HG03575 (cell line): ENCODE measurements at regions not wholly inside any gene's neighbourhood (a gene's known extent, or its start where the extent isn't known, plus 50 kb on each side); places are given as distances from the start of the nearest gene placed in this dataset.
"Not testable (repeated sequence)": the region's sequence is repeated elsewhere in the genome, so short reads cannot be mapped to it uniquely, and the experiment has no call there.

Experiments used
- ATAC-seq: cut with Tn5 transposase; IDR thresholded peaks from one replicate; pipeline ENCODE4 v1.9.1; 2021; ENCODE audit not compliant: unreplicated experiment, insufficient number of reproducible peaks, low FRiP score; ENCODE audit errors: extremely low read depth

- no peak for ATAC-seq
Measured at GRCh38 chr7:138169441-138169851, 93.2 kb downstream of the AKR1D1 start.

GRCh38 chr7:138170298-138170697, 94.0 kb downstream of the AKR1D1 start:
- ATAC-seq: no peak

DNA sequence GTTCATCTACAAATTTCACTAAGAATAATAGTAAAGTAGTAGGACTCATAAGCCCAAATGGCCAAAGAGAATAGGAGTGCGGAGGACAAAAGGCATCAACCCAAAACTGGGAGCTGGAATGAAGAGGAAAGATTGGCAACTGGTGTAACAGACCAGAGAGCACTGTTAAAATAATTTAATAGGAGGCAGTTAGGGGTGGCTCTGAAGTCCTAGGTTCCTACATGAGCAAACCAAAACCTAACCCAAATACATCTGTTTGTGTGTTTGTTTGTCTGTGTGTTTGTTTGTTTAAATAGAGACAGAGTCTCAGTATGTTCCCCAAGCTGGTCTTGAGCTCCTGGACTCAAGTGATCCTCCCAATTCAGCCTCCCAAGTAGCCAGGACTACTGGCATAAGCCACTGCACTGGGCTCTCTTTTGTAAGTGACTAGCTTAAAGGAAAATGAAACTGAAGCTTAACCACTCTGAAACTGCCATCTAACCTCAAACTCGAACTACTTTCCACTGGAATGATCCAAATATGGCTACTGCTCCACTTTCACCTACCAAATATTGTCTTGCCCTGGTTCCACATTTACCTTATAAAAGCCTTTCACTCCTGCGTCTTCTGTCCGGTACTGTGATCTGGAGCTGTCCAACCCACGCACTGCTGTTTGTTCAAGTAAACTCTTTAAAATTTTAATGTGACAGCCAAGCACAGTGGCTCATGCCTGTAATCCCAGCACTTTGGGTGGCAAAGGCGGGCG, 94.9 kb downstream of the AKR1D1 start:
- peak; percentile 92 for ATAC-seq

- ATAC-seq: no peak
Measured at GRCh38 chr7:138173548-138173947, 97.3 kb downstream of the AKR1D1 start.

- ATAC-seq: no peak
Measured at GRCh38 chr7:138176060-138176459, 99.8 kb downstream of the AKR1D1 start.

DNA sequence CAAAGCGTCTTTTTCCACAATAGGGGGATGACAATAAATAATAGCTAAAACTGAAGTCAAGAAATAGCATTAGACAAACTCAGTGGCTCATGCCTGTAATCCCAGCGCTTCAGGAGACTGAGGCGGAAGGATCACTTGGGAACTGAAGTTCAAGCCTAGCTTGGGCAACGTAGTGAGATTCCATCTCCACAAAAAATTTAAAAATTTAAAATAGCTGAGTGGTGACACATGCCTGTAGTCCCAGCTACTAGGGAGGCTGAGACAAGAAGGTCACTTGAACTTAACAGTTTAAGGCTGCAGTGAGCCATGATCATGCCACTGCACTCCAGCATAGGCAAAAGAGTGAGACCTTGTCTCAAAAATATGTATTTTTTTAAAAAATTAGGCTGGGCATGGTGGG, 107.9 kb downstream of the AKR1D1 start:
- no peak for ATAC-seq

GRCh38 chr7:138185132-138185908, 109.1 kb downstream of the AKR1D1 start:
- no peak for ATAC-seq

DNA sequence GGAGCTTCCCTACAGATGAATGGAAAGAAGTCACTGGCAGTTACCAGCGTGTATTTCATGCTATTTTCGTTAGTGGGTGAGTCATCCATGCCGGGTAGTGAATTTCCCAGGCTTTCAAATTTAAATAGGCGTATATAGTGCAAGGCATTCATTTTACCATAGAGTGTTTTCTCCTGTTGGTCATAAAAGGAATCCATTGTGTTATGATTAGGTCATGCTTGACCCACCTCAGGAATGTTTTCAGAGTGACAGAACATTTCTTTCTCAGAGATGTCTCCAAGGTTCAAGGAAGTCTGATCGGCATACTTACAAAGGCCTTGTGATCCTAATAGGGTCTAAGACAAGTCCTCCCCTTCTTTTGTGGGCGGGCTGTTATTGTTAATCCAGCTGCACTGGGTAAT, 110.7 kb downstream of the AKR1D1 start:
- ATAC-seq: no peak

DNA sequence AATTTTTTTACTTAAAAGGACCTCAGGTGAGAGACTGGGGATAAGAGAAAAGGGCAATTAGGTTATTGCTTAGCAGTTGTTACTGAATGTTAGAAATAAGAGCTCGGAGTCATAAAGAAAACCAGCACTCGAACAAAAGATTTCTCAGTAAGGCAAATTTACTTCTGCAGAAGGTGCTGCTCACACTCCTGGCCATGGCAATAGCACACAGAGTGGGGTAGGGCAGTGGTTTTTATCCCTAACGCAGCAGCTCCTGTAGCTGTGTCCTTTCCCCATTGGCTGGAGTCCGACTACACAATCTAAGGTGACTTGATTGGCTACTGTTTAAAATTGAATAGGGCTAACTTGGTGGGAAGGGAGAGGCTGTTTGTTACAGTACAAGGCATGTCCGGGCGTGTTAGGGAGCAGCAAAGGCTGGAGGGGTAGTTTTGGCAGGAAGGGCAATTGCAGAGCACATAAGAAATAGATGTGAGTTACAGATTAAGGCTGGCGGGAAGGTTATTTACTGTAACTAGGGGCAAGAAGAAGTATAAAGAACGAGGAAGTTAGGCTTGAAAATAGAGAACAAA, 112.1 kb downstream of the AKR1D1 start:
- no peak for ATAC-seq

DNA sequence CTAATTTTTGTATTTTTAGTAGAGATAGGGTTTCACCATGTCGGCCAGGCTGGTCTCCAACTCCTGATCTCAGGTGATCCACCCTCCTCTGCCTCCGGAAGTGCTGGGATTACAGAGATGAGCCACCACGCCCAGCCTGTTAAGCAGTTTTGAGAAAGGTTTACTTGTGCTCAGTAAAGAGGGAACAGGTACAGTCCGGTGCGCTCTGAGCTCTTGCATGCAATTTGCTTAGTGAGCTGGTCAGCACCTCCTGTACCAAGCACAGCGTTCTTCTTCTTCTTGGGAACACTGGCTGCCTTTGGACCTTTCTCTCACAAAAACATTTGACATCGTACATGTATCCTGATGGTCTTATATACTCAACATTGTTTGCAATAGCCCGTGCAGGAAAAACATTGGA, 118.3 kb downstream of the AKR1D1 start:
- ATAC-seq: no peak

GRCh38 chr7:138195151-138195571, 118.9 kb downstream of the AKR1D1 start:
- ATAC-seq: no peak

- not testable (repeated sequence) for ATAC-seq
Measured at GRCh38 chr7:138196503-138196946, 120.3 kb downstream of the AKR1D1 start.

DNA sequence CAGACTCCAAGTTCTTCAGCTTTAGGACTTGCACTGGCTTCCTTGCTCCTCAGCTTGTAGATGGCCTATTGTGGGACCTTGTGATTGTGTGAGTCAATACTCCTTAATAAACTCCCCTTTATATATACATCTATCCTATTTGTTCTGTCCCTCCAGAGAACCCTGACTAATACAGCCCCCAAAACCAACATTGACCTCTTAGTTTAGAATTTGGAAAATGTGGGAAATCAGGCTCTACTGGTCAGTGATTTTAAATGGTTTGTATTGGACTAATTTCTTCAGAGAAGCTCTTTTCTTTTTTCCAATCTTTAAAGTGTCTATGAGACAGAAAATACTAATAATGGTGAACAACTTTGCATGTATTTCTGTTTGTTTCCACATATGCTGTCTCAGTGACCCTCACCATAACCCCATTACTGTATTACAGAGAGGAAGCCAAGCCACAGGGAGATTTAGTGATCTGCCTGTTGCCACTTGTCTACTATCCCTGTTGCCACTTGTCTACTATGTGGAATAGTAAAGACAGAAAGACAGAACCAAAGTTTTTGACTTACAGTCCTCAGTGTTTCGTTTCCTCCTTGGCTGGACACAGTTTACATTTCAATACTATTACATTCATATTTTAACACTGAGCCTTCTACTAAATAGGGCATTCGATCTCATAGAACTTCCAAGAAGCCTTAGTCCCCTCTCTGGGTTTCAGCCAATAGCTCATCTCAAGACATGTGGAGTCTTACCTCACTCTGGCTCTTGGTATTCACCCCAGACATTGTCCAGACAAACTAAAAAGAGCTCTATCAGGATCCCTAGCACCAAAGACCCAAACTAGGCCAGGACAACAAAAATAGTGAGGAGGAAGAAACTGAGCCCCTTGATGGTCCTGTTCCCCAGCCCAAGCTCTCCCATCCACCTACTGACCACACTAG, 121.0 kb downstream of the AKR1D1 start:
- ATAC-seq: no peak

DNA sequence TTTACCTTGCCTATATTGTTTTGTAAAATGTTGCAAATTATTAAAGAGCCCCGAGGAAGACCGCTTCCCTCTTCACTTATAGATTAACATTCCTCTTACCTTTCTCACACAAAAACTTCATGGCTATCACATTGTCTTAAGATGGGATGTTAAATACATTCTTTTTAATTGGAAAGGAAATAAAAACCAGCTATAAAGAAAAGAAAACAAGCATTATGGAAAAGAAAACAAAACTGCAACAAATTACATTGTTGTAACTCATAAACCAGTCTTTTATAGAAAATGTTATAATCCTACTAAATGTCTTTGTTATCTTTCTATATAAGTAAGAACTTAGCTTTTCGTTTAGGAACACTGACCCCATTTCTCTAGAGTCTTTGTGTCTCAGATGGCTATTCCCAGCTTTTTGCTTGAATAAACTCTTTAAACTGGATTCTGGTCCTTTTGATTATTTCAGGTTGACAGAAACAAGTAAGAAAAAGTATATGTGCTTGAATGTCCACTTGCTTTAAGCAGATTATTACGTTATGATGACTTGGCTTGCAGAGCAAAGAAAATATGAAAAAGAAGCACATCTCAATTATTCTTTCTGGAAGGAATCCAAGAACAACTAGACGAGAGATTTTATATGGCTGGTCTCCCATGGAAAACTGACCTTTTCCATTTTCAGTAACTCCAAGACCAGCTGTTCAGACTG, 128.2 kb downstream of the AKR1D1 start:
- ATAC-seq: no peak

DNA sequence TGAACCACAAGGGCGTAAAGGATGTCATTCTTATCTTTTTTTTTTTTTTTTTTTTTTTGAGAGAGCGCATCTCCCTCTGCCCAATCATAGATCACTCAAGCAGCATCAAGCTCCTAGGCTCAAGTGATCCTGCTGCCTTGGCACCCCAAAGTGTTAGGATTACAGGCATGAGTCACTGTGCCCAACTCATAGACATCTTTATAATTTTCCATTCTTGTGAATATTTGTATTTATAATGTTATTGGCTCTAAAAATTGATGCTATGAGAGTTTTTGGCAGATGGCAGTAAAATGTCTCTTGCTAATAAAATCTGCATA, 128.7 kb downstream of the AKR1D1 start:
- no peak for ATAC-seq

- ATAC-seq: no peak
Measured at GRCh38 chr7:138205614-138206150, 129.4 kb downstream of the AKR1D1 start.

DNA sequence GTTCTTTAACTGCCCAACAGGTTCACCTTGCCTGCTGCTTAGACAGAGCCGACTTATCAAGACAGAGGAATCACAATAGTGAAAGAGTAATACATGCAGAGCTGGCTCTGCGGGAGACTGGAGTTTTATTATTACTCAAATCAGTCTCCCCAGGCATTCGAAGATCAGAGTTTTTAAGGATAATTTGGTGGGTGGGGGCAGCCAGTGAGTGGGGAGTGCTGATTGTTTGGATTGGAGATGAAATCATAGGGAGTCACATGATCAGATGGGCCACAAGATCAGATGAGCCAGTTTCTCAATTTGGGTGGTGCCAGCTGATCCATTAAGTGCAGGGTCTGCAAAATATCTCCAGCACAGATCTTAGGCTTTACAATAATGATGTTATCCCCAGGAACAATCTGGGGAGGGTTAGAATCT, 131.3 kb downstream of the AKR1D1 start:
- ATAC-seq: no peak

DNA sequence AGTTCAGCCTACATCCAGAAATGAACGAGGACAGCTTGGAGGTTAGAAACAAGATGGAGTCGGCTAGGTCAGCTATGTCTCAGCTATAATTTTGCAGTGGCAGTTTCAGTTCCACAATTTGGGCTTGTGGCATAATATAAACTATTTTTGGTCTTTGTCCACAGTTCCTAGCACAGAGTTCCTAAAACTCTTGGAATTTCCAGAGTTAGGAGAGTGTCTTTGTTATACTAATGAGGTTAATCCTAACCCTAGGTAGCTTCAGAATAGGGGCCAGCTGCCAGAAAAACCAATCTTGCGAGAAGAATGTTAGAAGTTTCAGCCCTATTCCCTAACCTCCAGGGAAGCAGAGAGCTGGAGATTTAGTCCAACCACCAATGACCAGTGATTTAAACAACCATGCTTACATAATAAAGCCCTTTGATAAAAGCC, 131.9 kb downstream of the AKR1D1 start:
- ATAC-seq: no peak
